ENCODE measurements at regions not wholly inside any gene's neighbourhood (a gene's known extent, or its start where the extent isn't known, plus 50 kb on each side); places are given as distances from the start of the nearest gene placed in this dataset.
A peak's percentile ranks its signal among the peaks of the same experiment; 100 is the strongest.

DNA sequence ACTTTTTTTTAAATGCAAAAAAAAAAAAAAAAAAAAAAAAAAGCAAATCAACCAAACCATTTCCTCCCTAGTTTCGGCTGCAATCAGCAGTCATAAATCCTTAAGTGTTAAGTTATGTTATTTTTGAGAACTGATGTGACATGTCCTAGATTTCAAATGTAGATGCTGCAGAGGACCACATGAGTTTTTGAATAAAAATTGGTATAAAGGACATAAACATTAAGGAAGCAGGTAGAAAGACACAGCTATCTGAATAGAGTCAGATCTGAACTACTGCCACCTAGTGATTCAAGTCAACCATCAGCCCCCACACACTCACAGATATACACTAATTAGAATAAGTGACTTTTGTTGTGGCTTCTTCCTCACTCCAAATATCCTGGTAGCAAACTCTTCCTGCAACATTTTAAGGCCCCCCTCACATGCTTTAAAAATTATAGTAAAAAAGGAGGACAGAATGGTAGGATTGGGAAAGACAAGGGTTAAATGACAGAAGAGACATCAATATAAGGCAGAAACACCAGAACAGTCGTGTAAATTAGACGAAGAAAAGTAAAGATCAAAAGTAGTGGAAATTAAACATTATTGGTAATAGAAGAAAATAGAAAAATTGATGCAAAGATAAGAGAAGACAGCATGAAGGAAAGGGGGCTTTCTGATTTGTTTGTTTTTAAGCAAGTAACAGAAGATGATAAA lies 394.5 kb upstream of the ATP2B1 start:
- no peak for DNase-seq

DNA sequence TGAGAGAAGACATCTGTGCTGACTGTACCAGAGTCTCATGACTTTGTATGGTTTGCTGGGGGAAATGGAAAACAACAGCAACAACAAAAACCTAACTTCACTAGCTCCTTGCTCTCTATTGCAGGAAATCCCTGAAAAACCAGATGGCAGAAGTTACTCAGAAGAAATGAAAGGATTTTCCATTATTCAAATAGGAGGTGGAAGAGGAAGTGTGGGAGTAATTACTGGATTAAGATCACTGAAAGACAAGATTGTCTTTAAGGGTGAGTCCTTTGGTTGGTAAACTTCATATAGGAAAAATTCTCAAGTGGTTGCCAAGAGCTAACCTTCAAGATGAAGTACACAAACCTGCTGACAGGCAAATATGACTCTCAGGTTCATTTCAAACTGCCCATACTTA lies 391.9 kb upstream of the ATP2B1 start:
- DNase-seq = no peak

DNA sequence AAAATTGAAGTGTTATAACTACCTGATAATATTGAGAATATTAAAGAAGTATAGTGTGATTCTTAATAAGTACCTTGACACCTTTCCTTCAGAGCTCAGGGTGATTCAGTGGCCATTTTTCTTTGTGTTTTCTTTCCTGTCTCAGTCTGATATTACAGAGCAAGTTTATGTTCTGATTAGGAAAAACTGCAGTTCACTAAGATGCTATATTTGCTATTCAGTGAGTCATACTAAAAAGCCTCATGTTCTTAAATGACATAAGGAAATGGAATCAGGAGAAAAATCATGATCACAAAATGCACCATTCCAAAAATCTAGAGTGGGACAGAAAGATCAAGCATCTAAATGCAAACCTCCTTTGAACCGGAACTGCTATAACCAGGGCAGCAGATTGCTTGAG lies 390.6 kb upstream of the ATP2B1 start:
- DNase-seq = no peak

DNA sequence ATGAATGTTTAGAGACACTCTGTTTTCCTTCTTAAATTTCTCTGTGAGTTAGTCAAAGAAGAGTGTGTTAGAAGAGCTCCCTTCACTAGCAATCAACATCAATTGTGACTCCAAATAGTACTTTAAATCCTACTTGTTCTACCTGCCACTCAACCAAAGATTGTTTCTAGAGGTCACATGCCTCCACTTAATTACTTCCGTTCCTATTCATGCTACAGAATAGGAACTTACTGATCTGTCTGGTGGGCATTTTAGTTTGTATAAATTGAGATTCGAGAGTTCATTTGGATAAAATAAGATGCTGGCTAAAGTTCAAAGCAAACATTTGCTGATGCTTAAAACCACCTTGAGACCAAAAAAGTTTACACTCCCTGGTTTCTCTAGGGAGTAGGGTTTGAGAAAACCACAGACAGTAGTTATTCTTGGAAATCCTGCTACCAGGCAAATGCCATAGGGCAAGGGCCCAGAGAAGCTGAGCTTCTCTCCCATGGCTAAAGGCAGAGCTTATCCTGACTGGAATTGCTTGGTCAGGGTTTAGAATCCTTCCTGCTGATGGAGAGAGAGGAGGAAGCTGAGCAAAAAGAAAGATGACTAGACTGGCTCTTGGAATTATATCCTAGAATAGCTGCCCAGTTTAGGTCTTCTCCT lies 389.6 kb upstream of the ATP2B1 start:
- DNase-seq = no peak

DNA sequence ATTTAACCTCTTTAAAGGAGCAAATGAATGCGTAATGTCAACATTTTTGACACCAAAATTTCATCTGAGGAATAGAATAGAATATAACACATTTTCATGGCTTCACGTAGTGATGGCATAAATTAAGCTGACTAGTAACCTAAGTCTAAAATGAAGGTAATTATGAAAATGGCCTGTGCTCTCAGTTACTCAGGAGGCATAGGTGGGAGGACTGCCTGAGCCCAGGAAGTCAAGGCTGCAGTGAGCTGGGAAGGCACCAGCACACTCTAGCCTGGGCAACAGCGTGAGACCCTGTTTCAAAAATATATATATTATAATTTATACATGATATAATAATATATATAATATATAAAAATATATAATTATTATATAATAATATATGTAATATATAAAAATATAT lies 383.2 kb upstream of the ATP2B1 start:
- no peak for DNase-seq

DNA sequence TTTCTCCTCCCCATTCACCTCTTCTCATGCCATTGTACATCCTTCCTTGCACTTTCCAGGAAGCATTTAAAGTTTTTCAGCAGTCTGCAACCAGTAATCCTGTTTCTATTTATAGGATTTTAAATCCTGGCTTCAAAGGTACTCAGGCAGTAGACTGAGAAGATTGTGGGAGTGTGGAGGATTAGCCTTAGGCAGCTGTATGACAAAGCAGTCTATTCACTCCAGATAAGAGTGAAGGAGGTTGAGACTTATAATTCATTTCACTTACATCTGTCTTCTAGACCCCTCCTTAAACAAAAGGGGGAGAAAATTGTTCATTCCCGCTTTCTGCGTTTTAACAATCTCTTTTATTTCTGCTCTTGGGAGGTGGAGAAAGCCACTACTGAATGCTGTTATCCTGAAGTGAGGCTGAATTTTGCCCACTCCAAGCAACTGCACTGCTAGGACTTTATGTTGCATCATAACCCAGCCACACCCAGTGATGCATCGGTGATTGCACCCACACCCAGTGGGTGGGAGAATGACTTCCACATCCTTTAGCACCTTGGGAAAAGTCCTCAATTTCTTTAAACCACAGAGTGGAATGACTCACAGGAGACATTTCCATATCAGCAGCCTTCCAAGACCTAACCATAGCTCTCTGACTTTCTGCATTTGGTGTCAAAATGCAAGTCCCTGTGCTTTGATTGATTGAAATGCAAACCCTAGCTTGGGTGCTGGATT lies 382.5 kb upstream of the ATP2B1 start:
- no peak for DNase-seq

DNA sequence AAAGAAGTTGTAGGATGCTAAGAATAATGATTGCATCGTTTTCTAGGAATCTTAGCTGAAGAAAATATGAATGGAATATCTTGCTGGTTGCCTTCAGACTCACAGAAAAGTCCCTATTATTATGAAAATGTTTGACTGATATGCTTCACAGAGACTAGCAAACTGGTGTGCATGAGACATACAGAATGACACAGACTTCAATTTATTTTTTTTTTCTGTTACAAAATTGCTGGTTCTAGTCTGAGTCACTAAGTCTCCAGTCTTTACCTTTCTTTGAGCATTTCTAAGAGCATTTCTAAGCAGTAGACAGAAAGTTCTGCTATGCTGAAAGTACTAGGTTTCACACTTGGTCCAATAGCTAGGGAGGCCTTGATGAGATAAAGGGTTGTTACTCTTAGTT lies 377.6 kb upstream of the ATP2B1 start:
- no peak for DNase-seq

DNA sequence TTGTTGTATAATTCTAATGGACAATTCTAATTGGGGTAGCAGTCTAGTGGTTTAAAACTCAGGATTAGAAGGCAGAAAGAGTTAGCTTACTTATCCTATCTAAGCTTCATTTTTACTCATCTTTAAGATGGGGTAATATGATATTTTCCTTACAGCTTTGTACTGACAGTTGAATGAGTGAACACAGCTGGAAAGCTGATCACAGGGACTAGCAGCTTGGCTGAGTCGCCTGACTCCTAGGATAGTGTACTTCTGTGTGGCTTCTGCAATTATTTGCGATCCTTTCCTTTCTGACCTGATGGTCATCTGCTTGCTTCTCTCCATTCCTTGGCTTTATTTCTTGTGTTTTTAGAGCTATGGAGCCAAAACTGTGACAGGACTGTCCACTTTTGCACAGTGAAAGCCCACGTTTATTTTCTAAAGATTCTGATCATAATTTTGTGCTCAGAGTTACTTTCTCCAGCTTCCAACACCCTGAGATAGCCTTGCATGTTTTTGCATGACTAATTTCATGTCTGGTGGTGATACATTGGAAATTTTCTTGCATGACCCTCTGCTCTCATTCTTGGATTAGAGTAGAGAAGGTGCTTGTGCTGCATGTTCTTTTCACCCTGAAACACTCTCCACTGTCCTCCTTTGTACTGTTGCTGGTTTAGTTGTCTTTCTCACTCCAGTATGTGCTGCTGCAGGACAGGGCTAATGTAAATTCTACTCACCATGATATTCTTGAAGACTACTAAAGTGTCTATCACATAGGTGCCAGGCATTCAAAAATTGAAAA lies 377.0 kb upstream of the ATP2B1 start:
- DNase-seq = no peak

DNA sequence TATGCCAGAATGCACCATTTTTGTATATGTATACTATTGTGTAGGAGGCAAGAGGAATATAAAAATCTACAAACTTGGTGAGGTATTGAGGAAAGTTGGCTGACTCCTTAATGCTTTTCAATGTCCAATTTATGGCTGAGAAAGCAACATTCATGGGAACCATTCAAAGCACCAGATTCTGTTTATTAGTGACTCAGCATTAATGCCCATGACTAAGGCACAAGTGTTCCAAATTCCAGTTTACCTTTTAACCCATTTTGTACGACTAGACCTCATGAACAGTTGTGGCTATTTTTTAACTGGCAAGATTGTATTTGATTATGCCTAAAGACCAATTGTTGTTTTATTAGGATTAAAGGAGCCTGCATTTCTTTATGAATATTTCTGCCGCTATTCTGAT lies 375.4 kb upstream of the ATP2B1 start:
- DNase-seq = no peak

DNA sequence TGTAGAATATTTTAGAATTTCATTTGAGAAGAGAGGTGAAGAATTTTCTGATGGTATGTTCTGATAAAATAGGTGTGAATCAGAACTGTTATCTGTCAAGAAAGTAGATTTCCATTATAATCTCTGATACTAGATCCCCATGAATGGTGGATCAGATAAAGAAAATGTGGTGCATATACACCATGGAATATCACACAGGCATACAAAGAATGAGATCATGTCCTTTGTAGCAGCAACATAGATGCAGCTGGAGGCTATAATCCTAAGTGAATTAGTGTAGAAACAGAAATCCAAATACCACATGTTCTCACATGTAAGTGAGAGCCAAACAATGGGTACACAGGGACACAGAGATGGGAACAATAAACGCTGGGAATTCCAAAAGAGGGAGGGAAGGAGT lies 372.0 kb upstream of the ATP2B1 start:
- DNase-seq = no peak

DNA sequence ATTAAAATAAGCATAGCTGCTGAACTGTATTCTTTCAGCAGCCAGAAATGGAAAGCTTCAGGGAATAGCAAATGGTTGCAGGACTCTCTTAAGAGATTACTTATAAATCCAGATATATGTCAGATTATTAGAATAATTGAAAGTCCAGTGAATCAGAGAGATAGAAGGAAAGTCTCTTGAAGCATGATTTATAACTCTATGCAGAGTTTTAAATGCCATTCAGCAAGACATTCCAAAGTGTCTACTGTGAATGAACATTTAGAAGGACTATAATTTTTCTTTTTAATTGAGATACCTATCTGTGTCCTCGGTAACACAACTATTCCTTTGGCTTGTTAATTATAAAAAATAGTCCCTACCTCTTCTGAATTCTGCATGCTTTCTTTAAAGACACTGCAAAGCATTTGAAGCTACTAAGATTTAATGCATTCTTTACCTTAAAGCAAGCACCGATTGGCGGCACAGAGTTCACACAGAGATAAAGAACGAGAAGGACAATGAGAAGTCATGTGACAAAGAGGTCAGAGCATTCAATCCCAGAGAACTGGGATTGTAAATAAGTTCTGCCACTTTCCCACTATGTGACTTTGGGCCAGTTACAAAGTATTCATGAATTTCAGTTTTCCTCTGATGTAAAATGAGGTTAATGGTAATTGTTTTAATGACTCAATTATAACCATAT lies 371.0 kb upstream of the ATP2B1 start:
- DNase-seq = no peak

DNA sequence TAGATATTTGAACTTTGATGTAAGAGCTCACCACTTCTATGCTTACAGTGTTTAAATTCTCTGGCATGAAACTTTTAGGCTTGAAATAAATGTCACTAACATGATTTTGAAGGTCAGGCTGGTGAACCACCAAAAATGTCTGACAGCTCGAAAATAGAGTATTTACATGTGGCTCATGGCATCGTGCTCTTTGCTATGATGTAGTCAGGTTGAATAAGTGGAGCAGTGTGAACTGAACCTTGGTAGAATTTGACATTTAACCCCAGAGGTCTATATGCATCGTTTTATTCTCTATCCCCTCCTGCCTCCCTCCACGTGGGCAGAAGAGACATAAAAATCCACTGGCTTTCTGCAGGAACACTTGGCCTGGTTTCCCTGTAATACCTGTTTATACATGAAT lies 369.7 kb upstream of the ATP2B1 start:
- DNase-seq = no peak

DNA sequence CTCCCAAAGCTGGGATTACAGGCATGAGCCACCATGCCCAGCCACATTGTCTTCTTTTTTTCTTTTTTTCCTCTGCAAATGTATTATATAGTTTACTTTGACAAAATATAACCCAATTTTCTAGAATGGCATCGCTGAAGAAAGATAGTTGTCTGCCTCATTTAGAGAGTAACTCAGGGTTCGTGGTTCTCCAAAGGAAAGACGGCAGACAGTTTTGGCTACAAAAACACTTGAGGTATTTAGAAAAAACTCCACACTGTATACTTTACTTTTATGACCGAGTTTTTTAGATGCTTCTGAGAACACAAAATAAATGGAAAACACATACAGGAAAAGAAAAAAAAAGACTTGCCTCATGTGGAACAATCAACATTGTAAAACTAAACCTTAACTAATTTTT lies 369.1 kb upstream of the ATP2B1 start:
- no peak for DNase-seq

DNA sequence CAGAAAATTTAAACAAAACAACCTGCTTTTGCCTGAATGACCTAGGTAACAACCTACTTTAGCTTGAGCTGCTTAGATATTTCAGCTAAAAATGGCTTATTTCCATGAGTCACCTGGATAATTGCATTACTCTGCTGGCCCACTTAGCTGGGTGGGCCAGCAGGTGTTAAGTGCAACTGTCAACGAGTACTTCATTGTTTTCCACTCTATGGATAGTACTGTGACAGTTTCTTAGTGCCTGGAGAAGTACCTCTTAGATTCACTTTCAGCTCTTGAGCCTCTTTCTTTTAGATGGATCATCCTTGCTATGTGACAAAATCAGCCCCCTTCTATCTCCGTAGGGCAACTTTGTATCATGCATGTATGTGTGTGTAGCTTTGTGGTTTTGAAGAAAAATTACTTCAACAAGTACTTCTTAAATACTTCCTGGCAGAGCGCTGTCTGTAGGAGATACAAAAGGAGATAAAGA lies 368.2 kb upstream of the ATP2B1 start:
- no peak for DNase-seq

DNA sequence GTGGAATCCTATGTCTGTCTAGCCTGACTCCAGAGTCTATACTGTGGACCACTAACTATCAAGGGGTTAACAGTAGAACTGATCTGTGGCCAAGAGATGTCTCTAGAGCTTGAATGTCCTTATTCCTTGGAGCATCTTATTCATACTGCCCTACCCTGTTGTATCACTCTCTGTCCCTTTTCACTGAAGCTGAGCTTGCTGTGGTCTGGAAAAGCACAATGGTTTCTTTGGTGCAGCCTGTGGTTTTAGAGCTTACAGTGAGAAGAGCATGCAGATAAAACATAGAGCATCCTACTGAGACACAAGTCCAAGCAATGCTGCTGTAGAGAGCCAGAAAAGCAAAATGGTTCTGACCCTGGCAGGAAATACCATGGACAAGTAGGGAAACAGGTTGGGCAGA lies 367.0 kb upstream of the ATP2B1 start:
- no peak for DNase-seq

DNA sequence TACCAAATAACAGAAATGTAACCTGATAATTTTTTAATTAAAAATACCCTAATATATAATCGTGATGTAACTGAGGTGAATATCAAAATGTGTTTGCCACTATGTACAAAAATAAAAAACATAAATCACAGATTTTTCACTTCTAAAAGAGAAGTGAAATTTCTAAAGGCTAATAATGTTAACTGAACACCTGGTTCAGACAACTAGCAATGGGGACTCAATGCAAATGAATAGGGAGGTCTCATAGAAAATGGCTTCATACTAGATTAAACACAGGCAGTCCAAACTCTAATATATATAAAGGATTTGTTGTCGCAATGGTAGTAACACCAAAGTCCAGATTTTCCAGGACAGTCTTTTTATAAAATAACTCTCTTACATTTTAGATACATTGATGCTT lies 365.4 kb upstream of the ATP2B1 start:
- DNase-seq = no peak

DNA sequence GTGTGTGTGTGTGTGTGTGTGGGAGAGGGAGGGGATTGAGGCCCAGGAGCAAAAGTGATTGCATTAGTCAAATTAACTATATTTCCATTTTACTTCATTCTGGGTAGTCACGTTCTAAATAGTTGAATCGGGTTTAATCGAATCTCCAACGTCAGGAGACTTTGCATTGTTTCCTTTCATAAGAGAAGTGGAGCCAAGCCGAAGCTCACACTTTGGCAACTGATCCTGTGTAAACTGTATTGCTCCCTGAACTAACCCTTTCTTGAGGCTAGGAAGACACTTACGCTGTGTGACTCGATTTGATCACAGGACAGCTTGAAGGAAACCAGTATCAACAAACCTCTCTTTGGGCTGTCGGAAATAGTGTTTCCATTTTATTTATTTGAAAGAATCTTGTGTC lies 363.4 kb upstream of the ATP2B1 start:
- DNase-seq = no peak

DNA sequence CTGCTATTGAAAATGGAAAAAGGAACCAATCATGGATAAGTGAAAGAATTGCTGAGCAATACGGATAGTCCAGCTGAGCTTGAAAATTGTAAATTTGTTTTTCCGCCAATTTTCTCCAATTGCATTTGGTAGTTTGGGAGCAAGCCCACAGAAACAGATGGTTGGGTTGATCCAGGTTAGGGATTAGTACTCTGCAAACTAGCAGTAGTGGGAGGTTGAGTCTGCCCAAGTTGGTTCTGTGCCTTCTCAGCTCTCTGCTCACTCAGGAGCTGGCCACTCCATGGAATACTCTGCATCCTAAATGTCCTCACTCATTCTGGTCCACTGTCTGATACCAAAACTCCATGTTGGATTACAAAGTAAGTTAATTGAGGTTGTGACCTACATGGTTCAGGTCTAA lies 361.1 kb upstream of the ATP2B1 start:
- DNase-seq = no peak

DNA sequence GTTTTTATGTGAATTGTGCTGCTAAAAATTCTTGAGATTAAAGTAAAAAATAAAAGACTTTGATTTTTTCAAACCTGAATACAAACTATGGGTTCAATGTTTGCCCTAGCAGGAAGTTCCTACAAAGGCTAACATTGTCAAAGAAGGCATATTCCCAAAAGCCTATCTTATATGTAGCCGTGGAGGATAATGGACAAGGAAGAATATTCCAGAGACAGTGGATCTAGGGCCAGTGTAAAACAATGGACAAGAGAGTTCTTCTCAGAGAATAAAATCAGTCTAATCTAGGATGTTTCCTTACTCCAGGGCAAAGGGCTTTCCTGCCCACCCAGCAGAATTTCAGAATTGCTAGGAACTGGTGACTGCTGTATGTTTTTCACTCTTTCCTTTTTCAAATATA lies 359.2 kb upstream of the ATP2B1 start:
- DNase-seq = no peak

DNA sequence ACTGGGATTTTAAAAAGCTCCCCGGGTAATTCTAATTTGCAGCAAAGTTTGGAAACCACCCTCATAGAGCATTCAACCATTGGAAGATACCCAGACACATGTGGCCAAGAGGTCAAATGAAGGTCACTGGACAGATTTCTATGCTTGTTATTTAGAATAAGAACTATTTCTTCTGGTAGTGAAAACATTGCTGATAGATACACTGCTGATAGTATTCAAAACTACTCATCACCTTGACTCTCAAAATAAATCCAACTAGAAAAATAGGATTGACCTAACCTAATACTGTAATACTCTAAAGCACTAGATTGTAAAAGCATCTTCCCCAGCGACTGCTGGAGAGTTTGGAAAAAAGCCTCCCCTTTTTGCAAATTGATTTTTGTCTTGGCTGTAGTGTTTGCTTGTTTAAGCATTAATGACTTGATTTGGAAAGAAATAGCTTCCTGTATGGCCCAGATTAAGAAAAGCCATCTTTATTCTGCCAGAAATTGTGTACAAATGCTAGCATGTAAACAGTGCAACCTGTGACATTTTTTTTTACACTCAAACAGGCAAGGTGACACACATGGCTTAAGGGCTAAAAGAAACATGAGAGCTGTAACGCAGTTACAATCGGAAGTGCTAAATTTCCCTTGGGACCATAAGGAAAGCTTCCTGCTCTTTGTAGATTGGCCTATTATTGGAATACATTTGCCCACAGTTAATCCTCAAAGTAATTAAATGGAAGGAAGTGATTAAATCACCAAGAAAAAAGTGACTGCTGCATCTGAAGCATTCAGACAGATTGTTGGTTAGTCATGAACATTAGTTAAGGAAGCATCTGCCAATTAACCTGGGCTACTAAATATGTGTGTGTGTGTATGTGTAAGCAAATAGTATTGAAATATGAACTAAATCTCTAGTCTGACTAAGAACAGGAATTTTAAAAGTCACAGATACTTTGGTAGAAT lies 356.5 kb upstream of the ATP2B1 start:
- DNase-seq = peak; percentile 28

DNA sequence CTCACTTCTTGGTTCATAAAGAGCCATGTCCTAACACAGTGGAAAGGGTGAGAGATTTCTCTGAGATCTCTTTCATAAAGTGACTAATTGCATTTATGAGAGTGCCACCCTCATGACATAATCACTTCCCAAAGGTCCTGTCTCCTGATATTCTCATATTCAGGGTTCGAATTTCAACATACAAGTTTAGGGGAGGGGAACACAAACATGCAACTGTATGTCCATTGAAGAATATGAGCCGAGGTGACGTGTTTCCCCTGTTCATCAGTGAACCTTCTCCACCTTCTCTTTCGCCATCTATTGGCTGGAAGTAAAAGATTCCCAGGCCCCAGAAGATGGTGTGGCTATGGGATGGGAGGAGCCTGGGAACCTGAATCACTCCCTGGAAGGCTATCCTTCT lies 354.2 kb upstream of the ATP2B1 start:
- DNase-seq = no peak

DNA sequence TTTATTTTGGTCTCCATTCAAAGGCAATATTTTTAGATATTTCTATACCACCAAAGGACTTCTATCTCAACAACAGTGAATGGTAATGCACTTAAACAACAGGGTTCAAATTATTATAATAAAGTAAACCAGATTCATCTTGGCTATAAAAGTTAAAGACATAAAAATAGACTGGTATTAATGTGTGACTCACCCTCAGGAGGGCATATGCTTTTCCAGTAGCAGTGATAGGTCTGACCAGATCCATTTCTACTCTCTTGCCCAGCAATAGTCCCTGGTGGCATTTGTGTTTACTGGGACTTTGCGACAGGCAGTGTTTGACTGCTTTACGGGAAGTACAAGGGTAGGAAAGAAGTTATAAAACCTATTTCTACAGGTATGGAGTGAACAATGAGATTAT lies 353.2 kb upstream of the ATP2B1 start:
- no peak for DNase-seq
